RCC 7860 (cell line): ENCODE measurements at regions not wholly inside any gene's neighbourhood (a gene's known extent, or its start where the extent isn't known, plus 50 kb on each side); places are given as distances from the start of the nearest gene placed in this dataset.
"Not testable (repeated sequence)": the region's sequence is repeated elsewhere in the genome, so short reads cannot be mapped to it uniquely, and the experiment has no call there.

Experiments
- DNase-seq: peaks from one replicate; pipeline ENCODE4 v3.0.0-alpha.2; 2015; ENCODE audit warnings: low spot score
- FAIRE-seq: peaks from 2 replicates; lab custom pipeline; 2012; peaks lifted over from hg19 to GRCh38; lab: Jason Lieb, UNC

- FAIRE-seq (no peak), DNase-seq (no peak)
These were observed 500.2 kb upstream of the TNP1 start for GRCh38 chr2:217360111-217360510.

DNA sequence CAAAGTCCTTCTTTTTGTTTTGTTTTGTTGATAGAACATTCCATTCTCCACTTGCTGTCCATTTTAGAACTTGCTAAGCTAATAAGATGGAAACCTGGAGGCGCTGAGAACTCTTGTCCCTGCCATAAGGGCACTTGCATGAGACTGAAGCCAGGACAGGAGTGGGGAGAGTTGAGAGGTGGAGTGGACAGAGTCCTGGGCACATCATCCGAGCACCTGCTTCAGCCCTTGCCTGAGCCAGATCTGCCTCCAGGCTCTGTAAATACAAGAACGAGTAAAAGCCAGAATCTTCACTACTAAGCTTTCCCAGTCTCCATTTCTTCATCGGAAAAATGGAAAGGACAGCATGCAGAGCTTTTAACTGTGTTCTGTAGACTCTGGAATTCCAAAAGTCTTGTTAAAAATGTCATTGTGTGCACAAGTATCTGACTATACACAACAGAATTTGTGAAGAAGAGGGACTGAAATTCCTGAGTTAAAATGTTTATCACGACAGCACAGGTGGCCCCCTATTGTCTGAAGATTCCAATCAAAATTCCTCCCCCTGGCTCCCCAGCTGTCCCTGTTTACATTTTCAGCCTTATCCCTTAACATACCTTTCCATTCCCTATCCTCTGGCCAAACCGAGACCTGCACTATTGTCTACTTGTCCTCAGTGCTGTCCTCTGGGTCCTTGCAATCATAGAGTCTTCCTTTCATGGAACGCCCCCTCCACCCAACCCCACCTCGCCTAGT lies 498.2 kb upstream of the TNP1 start:
- DNase-seq = no peak
- FAIRE-seq = no peak

GRCh38 chr2:217356781-217357180 lies 496.9 kb upstream of the TNP1 start:
- FAIRE-seq = no peak
- DNase-seq = no peak

GRCh38 chr2:217356142-217356541 lies 496.3 kb upstream of the TNP1 start:
- FAIRE-seq = no peak
- no peak for DNase-seq

GRCh38 chr2:217353591-217353990 lies 493.7 kb upstream of the TNP1 start:
- DNase-seq = no peak
- FAIRE-seq = no peak

DNA sequence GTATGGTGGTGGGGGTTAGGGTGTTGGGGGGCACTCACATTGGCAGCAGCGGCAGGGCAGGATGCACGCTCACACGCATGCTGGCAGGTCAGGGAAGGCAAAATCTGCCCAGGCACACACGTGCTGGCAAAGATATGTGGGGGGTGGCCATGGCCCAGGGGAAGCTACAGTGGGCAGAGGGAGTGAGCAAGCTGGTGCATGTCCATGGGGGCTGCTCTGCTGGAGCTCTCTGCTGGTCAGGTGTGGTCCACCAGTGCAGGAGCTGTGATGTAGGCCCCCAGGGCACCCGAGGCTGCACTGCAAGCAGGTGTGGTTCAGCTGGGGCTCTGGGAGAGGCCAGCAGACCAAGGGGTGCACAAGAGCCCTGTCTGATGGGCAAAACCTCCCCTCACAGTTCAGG lies 491.5 kb upstream of the TNP1 start:
- DNase-seq = no peak
- FAIRE-seq = no peak

GRCh38 chr2:217349251-217349650 lies 489.4 kb upstream of the TNP1 start:
- FAIRE-seq = no peak
- no peak for DNase-seq

- DNase-seq, FAIRE-seq: not testable (repeated sequence)
These were observed 487.8 kb upstream of the TNP1 start for GRCh38 chr2:217347630-217348029.

DNA sequence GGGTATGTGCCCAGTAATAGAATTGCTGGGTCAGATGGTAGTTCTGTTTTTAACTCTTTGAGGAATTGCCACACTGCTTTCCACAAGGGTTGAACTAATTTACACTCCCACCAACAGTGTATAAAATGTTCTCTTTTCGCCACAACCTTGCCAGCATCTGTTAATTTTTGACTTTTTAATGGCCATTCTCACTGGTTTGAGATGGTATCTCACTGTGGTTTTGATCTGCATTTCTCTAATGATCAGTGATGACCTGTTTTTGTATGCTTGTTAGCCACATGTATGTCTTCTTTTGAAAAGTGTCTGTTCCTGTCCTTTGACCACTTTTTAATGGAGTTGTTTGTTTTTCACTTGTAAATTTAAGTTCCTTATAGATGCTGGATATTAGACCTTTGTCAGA lies 486.2 kb upstream of the TNP1 start:
- DNase-seq (peak; percentile 28), FAIRE-seq (peak; percentile 86)

DNA sequence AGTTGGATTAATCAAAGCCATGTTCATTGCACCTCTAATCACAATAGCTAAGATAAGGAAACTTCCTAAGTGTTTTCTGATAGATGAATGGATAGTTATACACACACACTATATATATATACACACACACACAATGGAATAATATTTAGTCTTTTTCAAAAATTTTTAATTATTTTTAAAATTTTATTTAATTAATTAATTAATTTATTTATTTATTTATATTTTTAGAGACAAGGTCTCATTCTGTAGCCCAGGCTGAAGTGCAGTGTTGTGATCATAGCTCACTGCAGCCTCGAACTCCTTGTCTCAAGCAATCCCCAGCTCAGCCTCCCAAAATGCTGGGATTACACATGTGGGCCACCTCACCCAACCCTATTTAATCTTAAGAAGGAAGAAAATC lies 481.0 kb upstream of the TNP1 start:
- DNase-seq (no peak), FAIRE-seq (no peak)

DNA sequence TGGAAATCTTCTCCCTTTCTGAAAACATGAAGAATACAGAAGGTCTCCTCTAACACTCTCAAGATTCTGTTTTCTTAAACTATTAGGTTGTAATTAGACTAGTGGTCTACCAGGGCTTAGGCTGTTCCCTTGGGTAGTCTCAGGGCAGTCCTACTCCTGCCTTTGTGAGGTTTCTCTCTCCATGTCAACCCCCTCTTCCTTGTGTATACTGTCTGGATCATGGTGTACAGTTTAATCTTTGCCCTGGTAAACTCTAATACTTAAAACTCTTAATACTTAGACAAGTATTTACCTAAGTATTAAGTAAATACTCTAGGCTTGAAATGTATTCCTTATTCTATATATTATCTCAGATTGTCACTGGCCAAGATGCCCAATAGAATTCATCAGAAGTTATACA lies 480.3 kb upstream of the TNP1 start:
- DNase-seq (no peak), FAIRE-seq (no peak)

GRCh38 chr2:217339753-217340152 lies 479.9 kb upstream of the TNP1 start:
- no peak for DNase-seq
- no peak for FAIRE-seq

GRCh38 chr2:217338306-217338916 lies 478.5 kb upstream of the TNP1 start:
- FAIRE-seq (no peak), DNase-seq (no peak)

DNA sequence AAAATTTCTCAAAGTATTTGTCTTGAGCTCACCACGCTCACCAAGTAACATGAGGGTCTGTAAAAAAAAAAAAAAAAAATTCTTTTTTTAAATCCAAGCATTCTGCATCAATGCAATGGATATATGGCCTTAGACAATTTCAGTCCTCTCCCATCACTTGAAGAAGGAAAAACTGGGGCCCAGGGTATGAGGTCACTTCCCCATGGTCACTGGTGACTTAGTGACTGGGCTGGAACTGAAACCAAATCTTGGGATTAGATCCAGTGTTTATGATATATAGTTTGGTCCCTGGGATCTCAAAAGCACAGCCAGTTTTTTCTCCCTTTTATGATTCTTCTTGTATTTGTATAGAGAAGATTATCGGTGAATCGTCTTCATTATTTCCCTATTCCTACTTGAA lies 477.9 kb upstream of the TNP1 start:
- no peak for DNase-seq
- FAIRE-seq = no peak

- no peak for DNase-seq
- FAIRE-seq = no peak
These were observed 476.8 kb upstream of the TNP1 start for GRCh38 chr2:217336694-217337093.

- DNase-seq (peak; percentile 44), FAIRE-seq (peak; percentile 77)
These were observed 475.6 kb upstream of the TNP1 start for GRCh38 chr2:217335341-217335966.

GRCh38 chr2:217334561-217334960 lies 474.7 kb upstream of the TNP1 start:
- DNase-seq = no peak
- no peak for FAIRE-seq

DNA sequence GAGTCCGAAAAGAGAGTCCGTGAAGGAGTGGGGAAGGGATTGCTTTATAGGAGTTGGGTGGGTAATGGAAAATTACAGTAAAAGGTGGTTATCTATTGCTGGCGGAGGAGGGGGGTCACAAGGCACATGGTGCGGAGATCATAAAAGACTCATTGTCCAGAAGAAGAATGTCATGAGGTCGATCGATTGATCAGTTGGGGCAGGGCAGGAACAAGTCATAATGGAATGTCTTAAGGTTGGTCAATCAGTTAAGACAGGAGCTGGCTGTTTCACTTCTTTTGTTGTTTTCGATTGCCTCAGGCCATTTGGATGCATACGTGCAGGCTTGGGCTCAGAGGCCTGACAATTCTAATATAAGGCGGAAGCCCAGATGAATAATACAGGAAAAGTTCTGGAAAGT lies 473.0 kb upstream of the TNP1 start:
- no peak for FAIRE-seq
- no peak for DNase-seq

- no peak for FAIRE-seq
- no peak for DNase-seq
These were observed 472.5 kb upstream of the TNP1 start for GRCh38 chr2:217332417-217332791.

DNA sequence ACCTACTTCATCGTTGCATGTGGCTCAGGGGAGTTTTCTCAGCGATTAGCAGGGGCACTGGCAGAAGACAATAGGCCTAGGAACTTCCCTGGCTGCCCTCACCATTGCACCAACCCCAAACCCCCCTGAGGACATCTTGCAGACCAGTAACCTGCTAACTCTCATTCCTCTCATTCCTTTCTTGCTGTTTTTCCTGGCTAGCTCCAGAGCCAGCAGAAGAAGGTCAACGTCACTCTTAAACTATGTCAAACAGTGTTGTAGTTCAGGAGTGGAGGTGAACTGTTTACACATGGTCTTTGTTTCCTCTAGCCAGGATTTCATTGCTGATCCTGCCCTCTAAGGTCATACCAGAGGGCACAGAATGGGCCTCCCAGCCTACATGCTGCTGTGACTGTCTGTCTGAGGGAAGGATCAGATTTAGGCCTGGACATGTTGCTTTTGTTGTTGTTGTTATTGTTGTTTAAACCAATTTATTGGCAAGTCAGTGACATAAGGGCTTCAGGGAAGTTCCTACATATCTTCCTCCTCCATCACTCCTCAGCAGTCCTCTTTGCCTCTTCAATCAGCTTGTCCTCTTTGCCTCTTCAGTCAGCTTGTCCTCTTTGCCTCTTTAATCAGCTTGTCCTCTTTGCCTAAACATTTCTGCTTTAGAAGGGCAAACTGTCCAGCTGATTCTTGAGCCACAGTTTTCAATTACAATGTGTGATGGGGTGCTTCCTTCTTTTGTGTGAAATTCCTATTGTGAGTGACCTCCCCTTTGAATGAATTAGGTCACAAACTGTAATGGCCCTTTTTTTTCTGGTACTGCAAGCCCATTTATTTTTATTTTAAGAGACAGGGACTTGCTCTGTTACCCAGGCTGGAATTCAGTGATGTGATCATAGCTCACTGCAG lies 471.9 kb upstream of the TNP1 start:
- no peak for FAIRE-seq
- peak; percentile 53 for DNase-seq

GRCh38 chr2:217330647-217331046 lies 470.8 kb upstream of the TNP1 start:
- DNase-seq (no peak), FAIRE-seq (no peak)
